H1 (cell line): ENCODE measurements at regions not wholly inside any gene's neighbourhood (a gene's known extent, or its start where the extent isn't known, plus 50 kb on each side); places are given as distances from the start of the nearest gene placed in this dataset.

Source experiments
- CTCF ChIA-PET: fragments of 300-600 bp; sonication (Branson Sonifier 250); formaldehyde crosslinking; loops from one replicate; lab custom pipeline; 2021; ENCODE audit not compliant: partially characterized antibody; lab: Charles Lee
- POLR2A ChIA-PET: fragments of 300-600 bp; sonication (Branson Sonifier 250); formaldehyde crosslinking; loops from one replicate; lab custom pipeline; 2021; ENCODE audit warnings: inconsistent platforms; ENCODE audit not compliant: partially characterized antibody; lab: Charles Lee
- DNase-seq, 2 experiments: peaks; one replicate each; pipeline versions ENCODE4 v3.0.0 to v3.0.0-alpha.2; 2010 to 2022; ENCODE audit warnings: low spot score in 2 of 2, low read depth in 1 of 2, mixed read lengths in 1 of 2
- FAIRE-seq: peaks from 2 replicates; lab custom pipeline; 2011; peaks lifted over from hg19 to GRCh38; lab: Jason Lieb, UNC
- H2AFZ ChIP-seq: 2 replicates; pipeline ENCODE4 v1.8.1; 2012; ENCODE audit warnings: low read length, inconsistent platforms
- H2AK5ac ChIP-seq: 2 replicates; pipeline ENCODE4 v1.6.1; 2013; ENCODE audit warnings: low read depth, low read length
- H2BK120ac ChIP-seq: replicated peaks from 2 replicates; pipeline ENCODE3; 2013; ENCODE audit warnings: low read depth, low read length, inconsistent platforms
- H2BK12ac ChIP-seq: 2 replicates; pipeline ENCODE4 v1.6.1; 2013; ENCODE audit warnings: low read depth, low read length
- H2BK15ac ChIP-seq: 2 replicates; pipeline ENCODE4 v1.6.1; 2013; ENCODE audit warnings: low read length
- H2BK20ac ChIP-seq: 2 replicates; pipeline ENCODE4 v1.6.1; 2013; ENCODE audit warnings: low read length
- H2BK5ac ChIP-seq: 2 replicates; pipeline ENCODE4 v1.6.1; 2013; ENCODE audit warnings: low read depth, low read length
- H3K14ac ChIP-seq: 2 replicates; pipeline ENCODE4 v1.6.1; 2013; ENCODE audit warnings: inconsistent platforms; ENCODE audit not compliant: insufficient read length
- H3K18ac ChIP-seq: 2 replicates; pipeline ENCODE4 v1.6.1; 2013; ENCODE audit warnings: low read length; ENCODE audit errors: extremely low read depth
- H3K23ac ChIP-seq: 2 replicates; pipeline ENCODE4 v1.6.1; 2013; ENCODE audit warnings: inconsistent platforms; ENCODE audit not compliant: insufficient read length
- H3K23me2 ChIP-seq: 2 replicates; pipeline ENCODE4 v1.6.1; 2013; ENCODE audit warnings: low read depth, low read length
- H3K27ac ChIP-seq: 2 replicates; pipeline ENCODE4 v1.6.1; 2011; ENCODE audit warnings: low read depth, low read length, inconsistent platforms
- H3K27me3 ChIP-seq, 4 experiments: replicated peaks in 1 of 4; 1 replicate in 1 of 4; 2 replicates in 3 of 4; pipeline versions ENCODE4 v1.6.1 to v1.8.1; 2011 to 2013; ENCODE audit warnings: low read length in 3 of 4, mild to moderate bottlenecking in 3 of 4, inconsistent platforms in 2 of 4, mixed read lengths in 2 of 4, moderate library complexity in 1 of 4; ENCODE audit not compliant: control insufficient read depth in 3 of 4, insufficient read depth in 3 of 4; ENCODE audit errors: extremely low read depth in 1 of 4
- H3K36me3 ChIP-seq, 4 experiments: 2 replicates each; pipeline versions ENCODE4 v1.6.1 to v1.8.1; 2011 to 2013; ENCODE audit warnings: mild to moderate bottlenecking in 4 of 4, low read length in 3 of 4, moderate library complexity in 2 of 4, control low read depth in 1 of 4, inconsistent platforms in 1 of 4; ENCODE audit not compliant: insufficient read depth in 4 of 4, control insufficient read depth in 2 of 4
- H3K4ac ChIP-seq: replicated peaks from 2 replicates; pipeline ENCODE3; 2013; ENCODE audit warnings: low read length, low read depth, mixed read lengths, inconsistent platforms; ENCODE audit not compliant: insufficient read length
- H3K4me1 ChIP-seq, 4 experiments: replicated peaks in 1 of 4; 1 replicate in 1 of 4; 2 replicates in 3 of 4; pipeline versions ENCODE4 v1.6.1 to v1.8.1; 2011 to 2013; ENCODE audit warnings: low read length in 3 of 4, inconsistent platforms in 2 of 4, mixed read lengths in 1 of 4; ENCODE audit not compliant: insufficient read depth in 4 of 4, control insufficient read depth in 3 of 4
- H3K4me2 ChIP-seq, 2 experiments: 2 replicates each; pipeline versions ENCODE4 v1.6.1 to v1.8.1; 2011 to 2013; ENCODE audit warnings: low read depth in 2 of 2, low read length in 2 of 2, control low read depth in 1 of 2, inconsistent platforms in 1 of 2, mild to moderate bottlenecking in 1 of 2; ENCODE audit not compliant: insufficient read depth in 1 of 2
- H3K4me3 ChIP-seq, 4 experiments: fragments of 200-600, 300-600 bp in 1 of 4; sonication (generic), shearing (Covaris generic), sonication (Bioruptor Twin) in 1 of 4; 2 replicates each; pipeline versions ENCODE4 v1.5.1 to v1.8.1; 2011 to 2016; ENCODE audit warnings: low read length in 4 of 4, low read depth in 3 of 4, control low read depth in 2 of 4, inconsistent platforms in 2 of 4, mild to moderate bottlenecking in 2 of 4, mixed read lengths in 1 of 4, moderate library complexity in 1 of 4; ENCODE audit not compliant: insufficient read depth in 2 of 4; ENCODE audit errors: extremely low read depth in 1 of 4
- H3K56ac ChIP-seq: replicated peaks from 2 replicates; pipeline ENCODE3; 2013; ENCODE audit warnings: low read depth, mild to moderate bottlenecking, mixed read lengths, low read length, inconsistent platforms; ENCODE audit not compliant: insufficient read length
- H3K79me1 ChIP-seq: 2 replicates; pipeline ENCODE4 v1.6.1; 2013; ENCODE audit warnings: low read depth, low read length, control low read depth
- H3K79me2 ChIP-seq, 2 experiments: 2 replicates each; pipeline versions ENCODE4 v1.6.1 to v1.8.1; 2012 to 2013; ENCODE audit warnings: low read length in 2 of 2, mild to moderate bottlenecking in 2 of 2, inconsistent platforms in 1 of 2; ENCODE audit not compliant: insufficient read depth in 2 of 2, control insufficient read depth in 1 of 2
- H3K9ac ChIP-seq, 4 experiments: replicated peaks in 1 of 4; 1 replicate in 1 of 4; 2 replicates in 3 of 4; pipeline versions ENCODE4 v1.6.1 to v1.8.1; 2011 to 2013; ENCODE audit warnings: low read depth in 3 of 4, low read length in 3 of 4, control low read depth in 2 of 4, mild to moderate bottlenecking in 2 of 4, moderate library complexity in 2 of 4, inconsistent platforms in 1 of 4; ENCODE audit errors: extremely low read depth in 1 of 4
- H3K9me3 ChIP-seq, 2 experiments: 2 replicates each; pipeline versions ENCODE4 v1.6.1 to v1.8.1; 2012 to 2013; ENCODE audit warnings: mild to moderate bottlenecking in 2 of 2, moderate library complexity in 2 of 2, control low read depth in 1 of 2, inconsistent platforms in 1 of 2, low read depth in 1 of 2, low read length in 1 of 2, mixed read lengths in 1 of 2; ENCODE audit not compliant: insufficient read depth in 2 of 2
- H4K20me1 ChIP-seq, 2 experiments: replicated peaks in 1 of 2; 2 replicates each; pipeline versions ENCODE3 to v1.8.1; 2011 to 2013; ENCODE audit warnings: inconsistent platforms in 2 of 2, low read length in 2 of 2, mild to moderate bottlenecking in 1 of 2; ENCODE audit not compliant: insufficient read depth in 2 of 2, control insufficient read depth in 1 of 2
- H4K5ac ChIP-seq: 2 replicates; pipeline ENCODE4 v1.6.1; 2013; ENCODE audit warnings: low read length, low read depth, mixed read lengths, inconsistent platforms; ENCODE audit not compliant: insufficient read length
- H4K8ac ChIP-seq: 2 replicates; pipeline ENCODE4 v1.8.0; 2013; ENCODE audit warnings: mild to moderate bottlenecking, moderate library complexity, low read length, inconsistent platforms; ENCODE audit not compliant: insufficient read depth; ENCODE audit errors: extremely low read depth
- H4K91ac ChIP-seq: replicated peaks from 2 replicates; pipeline ENCODE3; 2013; ENCODE audit warnings: low read length, mixed read lengths, inconsistent platforms; ENCODE audit not compliant: insufficient read length
- CHD1 ChIP-seq: IDR thresholded peaks from 2 replicates; pipeline ENCODE4 v1.6.1; 2012; ENCODE audit warnings: low read depth, low read length, improper control_type of control experiment
- CTCF ChIP-seq, 3 experiments: IDR thresholded peaks; 1 replicate in 2 of 3; 2 replicates in 1 of 3; pipeline versions ENCODE4 v1.5.1 to v1.6.1; 2011; ENCODE audit warnings: low read length in 3 of 3, mild to moderate bottlenecking in 3 of 3, inconsistent platforms in 2 of 3, low read depth in 1 of 3, moderate library complexity in 1 of 3; ENCODE audit not compliant: insufficient read depth in 1 of 3; ENCODE audit errors: control extremely low read depth in 1 of 3
- FOSL1 ChIP-seq: IDR thresholded peaks from 2 replicates; pipeline ENCODE4 v1.6.1; 2011; ENCODE audit warnings: mild to moderate bottlenecking, low read depth, low read length, moderate library complexity; ENCODE audit not compliant: insufficient read depth
- JUND ChIP-seq: IDR thresholded peaks from 2 replicates; pipeline ENCODE4 v1.6.1; 2011; ENCODE audit warnings: mild to moderate bottlenecking, improper control_type of control experiment, low read length
- NANOG ChIP-seq: IDR thresholded peaks from 2 replicates; pipeline ENCODE4 v1.6.1; 2011; ENCODE audit warnings: low read length, low read depth, mild to moderate bottlenecking, inconsistent platforms; ENCODE audit not compliant: insufficient read depth, poor library complexity, severe bottlenecking
- POLR2AphosphoS5 ChIP-seq: IDR thresholded peaks from 2 replicates; pipeline ENCODE4 v1.6.1; 2011; ENCODE audit warnings: low read depth, low read length
- RAD21 ChIP-seq, 2 experiments: IDR thresholded peaks in 1 of 2; conservative IDR thresholded peaks in 1 of 2; 2 replicates each; pipeline ENCODE4 v1.6.1; 2011; ENCODE audit warnings: low read depth in 2 of 2, low read length in 2 of 2, improper control_type of control experiment in 1 of 2, inconsistent platforms in 1 of 2, mild to moderate bottlenecking in 1 of 2, moderate library complexity in 1 of 2
- RXRA ChIP-seq: IDR thresholded peaks from 2 replicates; pipeline ENCODE4 v1.6.1; 2011; ENCODE audit warnings: low read depth, mild to moderate bottlenecking, low read length, moderate library complexity; ENCODE audit not compliant: insufficient read depth
- SIN3A ChIP-seq, 2 experiments: IDR thresholded peaks in 1 of 2; conservative IDR thresholded peaks in 1 of 2; 2 replicates each; pipeline ENCODE4 v1.6.1; 2011 to 2012; ENCODE audit warnings: low read length in 2 of 2, improper control_type of control experiment in 1 of 2, low read depth in 1 of 2, mild to moderate bottlenecking in 1 of 2
- TAF7 ChIP-seq: optimal IDR thresholded peaks from 2 replicates; pipeline ENCODE3; 2011; ENCODE audit warnings: low read depth, mild to moderate bottlenecking, inconsistent platforms, low read length, moderate library complexity, borderline replicate concordance
- TBP ChIP-seq: IDR thresholded peaks from 2 replicates; pipeline ENCODE4 v1.6.1; 2011; ENCODE audit warnings: low read depth, low read length, improper control_type of control experiment
- TF ChIP-seq, protein P1 (sequence below): IDR thresholded peaks from 2 replicates; pipeline ENCODE4 v1.6.1; 2012; ENCODE audit warnings: inconsistent platforms

DNA sequence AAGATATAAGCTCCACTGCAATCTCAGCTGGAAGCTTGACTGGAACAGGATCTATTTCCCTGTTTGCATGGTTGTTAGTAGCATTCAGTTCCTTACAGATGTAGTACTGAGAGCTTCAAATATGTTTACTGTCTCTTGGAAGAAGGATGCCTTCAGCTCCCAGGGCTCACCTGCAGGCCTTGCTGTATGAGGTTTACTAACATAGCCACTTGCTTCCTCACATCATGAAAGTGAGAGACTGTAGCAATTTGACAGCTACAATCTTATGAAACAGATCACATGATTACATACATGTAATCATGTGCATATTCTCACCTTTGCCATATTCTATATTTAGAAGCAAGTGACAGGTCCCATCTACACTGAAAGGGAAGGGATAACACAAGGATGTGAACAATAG is 458.1 kb upstream of the PCDH20 start:
- Histone ChIP-seq H4K8ac (no peak overlapping the region), H3K36me3 (no peaks in the 10 kb centered on the region; a peak in 1 of 8 replicates), H3K79me1 (no peaks in the 10 kb centered on the region), H3K4me3 (no peak overlapping the region), H3K9ac (no peak overlapping the region), H3K23me2 (no peaks in the 10 kb centered on the region), H3K14ac (no peak overlapping the region), H2BK120ac (no peak overlapping the region), H4K20me1 (no peaks in the 10 kb centered on the region), H2BK15ac (no peak overlapping the region), H3K27me3 (no peaks in the 10 kb centered on the region), H3K9me3 (peaks cover 17 to 24% of the 10 kb centered on the region in 2 experiments; a peak in 3 of 4 replicates), H3K18ac (no peak overlapping the region), H3K79me2 (no peaks in the 10 kb centered on the region), H3K4me1 (no peaks in the 10 kb centered on the region), H2BK20ac (no peak overlapping the region), H2AK5ac (no peak overlapping the region), H4K91ac (no peak overlapping the region), H2BK12ac (no peak overlapping the region), H3K4me2 (no peak overlapping the region), H3K4ac (no peak overlapping the region), H2AFZ (no peak overlapping the region), H3K56ac (no peak overlapping the region), H2BK5ac (no peak overlapping the region), H3K23ac (no peak overlapping the region), H4K5ac (no peak overlapping the region), H3K27ac (no peak overlapping the region)
- DNase-seq (no peak), FAIRE-seq (no peak)
- CTCF ChIA-PET: interaction anchor here (1.3 kb wide), 1 partner anchor 153 kb away, joined by 3 read pairs; no protein-coding TSS in a partner anchor
- POLR2A ChIA-PET: no interaction called here
- TF ChIP-seq RXRA: no peak
- no peak for TF ChIP-seq JUND
- no peak for TF ChIP-seq NANOG
- TF ChIP-seq TBP: no peak
- TF ChIP-seq POLR2AphosphoS5: no peak
- no peak for TF ChIP-seq SIN3A (conservative IDR thresholded peaks at IDR 0.05 in 1 of 2, IDR thresholded peaks at IDR 0.05 in 1 of 2; ENCODE audit: low read depth in 1 of 2, low read length in 2 of 2)
- TF ChIP-seq, protein P1, sequence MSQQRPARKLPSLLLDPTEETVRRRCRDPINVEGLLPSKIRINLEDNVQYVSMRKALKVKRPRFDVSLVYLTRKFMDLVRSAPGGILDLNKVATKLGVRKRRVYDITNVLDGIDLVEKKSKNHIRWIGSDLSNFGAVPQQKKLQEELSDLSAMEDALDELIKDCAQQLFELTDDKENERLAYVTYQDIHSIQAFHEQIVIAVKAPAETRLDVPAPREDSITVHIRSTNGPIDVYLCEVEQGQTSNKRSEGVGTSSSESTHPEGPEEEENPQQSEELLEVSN: no peak
- no peak for TF ChIP-seq FOSL1
- TF ChIP-seq CHD1: no peak
- no peak for TF ChIP-seq TAF7
- no peak for TF ChIP-seq CTCF (IDR thresholded peaks at IDR 0.05; ENCODE audit: control extremely low read depth in 1 of 3, insufficient read depth in 1 of 3, low read depth in 1 of 3, low read length in 3 of 3)
- TF ChIP-seq RAD21 (IDR thresholded peaks at IDR 0.05 in 1 of 2, conservative IDR thresholded peaks at IDR 0.05 in 1 of 2; ENCODE audit: low read depth in 2 of 2, low read length in 2 of 2): no peak
